Esophagus muscularis mucosa (tissue), 4 donors: ENCODE measurements at regions not wholly inside any gene's neighbourhood (a gene's known extent, or its start where the extent isn't known, plus 50 kb on each side); places are given as distances from the start of the nearest gene placed in this dataset.

ENCODE experiments used
- CTCF ChIP-seq, 3 experiments: fragments of 200-600 bp in 2 of 3; fragments of 450-650 bp in 1 of 3; sonication (generic) in 2 of 3; IDR thresholded peaks; one replicate each; pipeline ENCODE4 v1.5.1; 2017 to 2019; ENCODE audit warnings: antibody characterized with exemption in 3 of 3, mild to moderate bottlenecking in 2 of 3, moderate library complexity in 1 of 3
- EP300 ChIP-seq: sonication (generic); formaldehyde crosslinking; IDR thresholded peaks from one replicate; pipeline ENCODE4 v1.6.1; 2017; ENCODE audit warnings: antibody characterized with exemption
- POLR2A ChIP-seq: fragments of 450-650 bp; IDR thresholded peaks from one replicate; pipeline ENCODE4 v1.6.1; 2017; ENCODE audit warnings: antibody characterized with exemption, moderate library complexity, mild to moderate bottlenecking, low read depth

GRCh38 chr2:863732-864450 lies 86.8 kb upstream of the SNTG2 start:
- TF ChIP-seq POLR2A (no peak), CTCF (IDR thresholded peaks at IDR 0.05) (no peak), EP300 (no peak)
